Retina (tissue), 1 donor: ENCODE measurements at regions not wholly inside any gene's neighbourhood (a gene's known extent, or its start where the extent isn't known, plus 50 kb on each side); places are given as distances from the start of the nearest gene placed in this dataset.
A peak's percentile ranks its signal among the peaks of the same experiment; 100 is the strongest.
"Not testable (repeated sequence)": the region's sequence is repeated elsewhere in the genome, so short reads cannot be mapped to it uniquely, and the experiment has no call there.

Experiments
- DNase-seq: peaks from one replicate; pipeline ENCODE4 v3.0.0-alpha.2; 2016

- DNase-seq: no peak
Observed at GRCh38 chr10:64358907-64359306, 837.7 kb downstream of the REEP3 start.

GRCh38 chr10:64360240-64360639, 839.0 kb downstream of the REEP3 start:
- DNase-seq: not testable (repeated sequence)

GRCh38 chr10:64363687-64364086, 842.5 kb downstream of the REEP3 start:
- DNase-seq: no peak

GRCh38 chr10:64365663-64366062, 844.5 kb downstream of the REEP3 start:
- DNase-seq: no peak

DNA sequence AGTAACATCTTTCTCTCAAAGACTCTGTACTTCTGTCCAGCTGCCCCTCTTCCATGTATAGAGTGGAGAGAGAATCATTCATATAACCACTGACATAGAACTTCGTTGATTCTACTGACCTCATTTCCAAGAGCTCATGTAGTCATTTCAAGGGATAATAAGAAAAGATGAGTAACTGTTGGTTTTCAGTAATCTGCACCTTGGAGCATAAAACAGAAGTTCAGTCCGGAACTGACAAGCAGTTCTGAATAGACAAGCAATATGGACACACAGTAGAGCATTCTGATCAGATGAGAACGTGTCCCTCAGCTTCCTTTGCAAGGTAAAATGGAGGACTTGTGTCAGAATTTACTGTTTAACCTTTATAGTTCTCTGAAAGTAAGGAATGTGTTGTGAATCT, 847.1 kb downstream of the REEP3 start:
- no peak for DNase-seq

DNA sequence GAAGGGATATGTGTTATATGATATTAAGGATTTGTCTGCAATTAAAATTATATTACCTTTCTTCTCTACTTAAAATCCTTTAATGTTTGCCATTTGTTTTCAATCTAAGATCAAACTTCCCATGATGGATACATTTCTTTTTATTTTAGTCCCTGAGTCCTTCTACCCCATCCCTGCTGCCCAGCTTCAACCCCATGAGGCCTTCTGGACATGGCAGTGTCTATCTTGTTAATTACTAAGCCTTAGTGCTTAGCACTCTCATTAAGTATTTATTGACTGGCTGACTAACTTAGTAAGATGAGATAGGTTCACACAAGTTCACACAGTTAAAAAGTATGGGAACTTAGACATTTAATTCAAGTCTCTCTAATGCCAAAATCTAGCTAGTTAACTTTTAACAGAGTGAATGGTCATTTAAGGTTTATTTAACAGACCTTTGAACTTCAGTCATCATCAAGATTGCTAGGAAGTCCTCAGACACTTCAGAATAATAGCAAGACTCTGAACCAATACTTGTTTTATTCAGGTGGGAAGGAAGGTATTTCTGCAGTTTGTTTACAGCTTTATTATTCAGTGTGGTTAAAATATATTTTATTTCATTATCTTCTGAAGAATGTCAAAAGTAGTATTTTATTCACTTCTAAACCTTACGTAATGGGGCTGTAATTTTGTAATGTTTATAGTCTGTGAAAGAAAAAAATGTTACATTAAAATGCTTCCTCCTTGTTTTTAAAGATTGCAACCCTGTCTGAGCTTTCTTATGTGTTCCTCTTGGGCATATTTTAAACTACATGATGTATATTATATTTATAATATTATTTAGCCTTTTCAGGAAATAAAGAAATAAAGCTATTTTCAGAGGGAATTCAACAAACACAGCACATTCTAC, 848.9 kb downstream of the REEP3 start:
- DNase-seq: no peak

- no peak for DNase-seq
Observed at GRCh38 chr10:64374346-64374745, 853.1 kb downstream of the REEP3 start.

DNA sequence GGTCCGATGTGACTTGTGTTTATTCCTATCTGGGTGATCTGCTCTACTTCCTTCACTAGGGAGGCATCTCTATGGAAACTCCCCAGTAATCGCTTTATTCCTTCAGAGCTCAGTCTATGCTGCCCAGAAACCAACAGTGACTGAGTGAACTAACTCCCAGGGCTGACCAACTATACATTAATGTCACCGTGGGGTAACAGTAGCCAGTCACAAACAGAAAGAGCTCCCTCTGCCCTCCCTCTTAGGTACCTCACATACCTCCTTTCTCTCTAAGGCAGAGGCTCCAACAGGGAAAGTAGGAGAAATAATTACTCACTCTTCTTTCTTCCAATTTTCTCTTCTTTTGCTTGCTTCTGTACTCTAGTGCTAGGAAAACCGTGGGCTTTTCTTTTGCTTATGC, 855.0 kb downstream of the REEP3 start:
- DNase-seq: no peak

DNA sequence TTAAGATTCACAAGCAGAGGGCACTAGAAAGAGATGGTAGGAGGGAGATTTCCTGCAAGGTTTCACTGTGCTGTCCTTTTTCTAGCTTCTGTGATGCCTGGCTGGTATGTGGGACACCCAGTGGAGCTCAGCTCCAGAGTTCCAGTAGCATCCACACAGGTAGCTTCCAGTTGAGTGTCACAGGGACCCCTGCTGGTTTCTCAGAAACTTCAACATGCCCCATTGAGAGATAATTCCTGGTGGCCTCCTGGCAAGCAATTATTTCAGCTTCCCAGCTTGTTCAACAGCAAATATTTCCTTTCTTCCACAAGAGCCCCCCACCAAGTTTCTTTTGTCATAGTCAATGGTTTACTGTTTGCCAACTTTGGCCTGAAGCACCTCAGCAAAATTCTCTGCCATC, 858.7 kb downstream of the REEP3 start:
- DNase-seq: no peak

GRCh38 chr10:64385355-64385754, 864.2 kb downstream of the REEP3 start:
- no peak for DNase-seq

DNA sequence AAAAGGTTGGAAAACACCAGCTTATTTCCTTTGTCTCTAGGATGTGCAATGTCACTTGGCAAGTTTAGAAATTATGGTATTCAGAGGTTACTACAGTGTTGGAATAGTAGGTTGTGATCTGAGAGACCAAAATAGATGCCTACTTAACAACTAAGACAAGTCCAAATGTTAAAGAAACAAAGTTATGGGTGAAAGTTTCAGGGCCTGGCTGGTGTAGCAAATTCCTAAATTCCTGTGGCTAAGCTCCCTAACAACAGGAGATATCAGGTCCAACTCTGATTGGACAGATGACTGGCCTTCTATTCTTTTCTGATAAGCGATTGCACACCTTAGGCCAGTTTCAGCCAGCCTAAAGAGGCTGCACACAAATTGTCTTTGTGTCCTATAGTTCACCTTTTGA, 873.5 kb downstream of the REEP3 start:
- DNase-seq: no peak

DNA sequence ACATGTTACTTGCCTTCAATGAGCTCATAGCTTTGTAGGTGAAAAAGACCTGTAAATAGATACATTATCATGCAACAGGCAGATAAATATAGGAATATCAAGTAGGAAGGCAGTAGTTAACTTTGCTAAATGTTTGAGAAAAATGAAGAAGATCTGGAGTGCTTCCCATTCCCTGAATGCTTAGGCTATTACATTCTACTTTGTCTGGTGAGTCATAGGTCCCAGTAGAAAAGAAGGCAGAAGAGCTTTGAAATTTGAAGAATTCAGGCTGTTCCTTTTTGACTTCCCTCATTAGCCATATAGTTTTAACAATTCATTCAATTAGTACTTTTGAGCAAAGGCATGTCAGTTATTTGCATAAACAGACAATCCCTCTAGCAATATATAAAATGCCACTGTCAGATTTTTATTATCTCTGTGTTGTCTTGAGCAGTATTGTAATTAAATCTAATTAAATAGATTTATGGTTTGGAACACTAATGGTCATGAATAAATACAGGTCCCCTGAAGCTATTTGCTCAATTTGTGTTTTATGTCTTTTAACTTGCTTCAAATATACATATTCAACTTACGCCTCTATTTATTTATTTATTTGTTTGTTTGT, 875.0 kb downstream of the REEP3 start:
- DNase-seq: no peak

DNA sequence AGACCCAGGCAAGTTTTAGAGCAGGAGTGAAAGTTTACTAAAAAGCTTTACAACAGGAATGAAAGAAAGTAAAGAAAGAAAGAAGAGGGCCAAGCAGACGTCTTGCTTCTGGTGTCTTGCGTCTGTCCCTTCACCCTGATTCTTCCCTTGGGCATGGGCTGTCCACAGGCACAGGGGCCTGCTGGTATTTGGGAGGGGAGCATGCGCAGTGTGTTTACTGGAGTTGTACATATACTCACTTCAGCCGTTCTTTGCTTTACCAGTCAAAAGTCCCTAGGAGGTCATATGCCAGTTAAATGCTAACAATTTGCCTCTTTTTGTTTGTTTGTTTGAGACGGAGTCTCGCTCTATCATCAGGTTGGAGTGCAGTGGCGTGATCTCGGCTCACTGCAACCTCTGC, 875.9 kb downstream of the REEP3 start:
- DNase-seq: no peak

- DNase-seq: no peak
Observed at GRCh38 chr10:64408391-64409183, 887.4 kb downstream of the REEP3 start.

DNA sequence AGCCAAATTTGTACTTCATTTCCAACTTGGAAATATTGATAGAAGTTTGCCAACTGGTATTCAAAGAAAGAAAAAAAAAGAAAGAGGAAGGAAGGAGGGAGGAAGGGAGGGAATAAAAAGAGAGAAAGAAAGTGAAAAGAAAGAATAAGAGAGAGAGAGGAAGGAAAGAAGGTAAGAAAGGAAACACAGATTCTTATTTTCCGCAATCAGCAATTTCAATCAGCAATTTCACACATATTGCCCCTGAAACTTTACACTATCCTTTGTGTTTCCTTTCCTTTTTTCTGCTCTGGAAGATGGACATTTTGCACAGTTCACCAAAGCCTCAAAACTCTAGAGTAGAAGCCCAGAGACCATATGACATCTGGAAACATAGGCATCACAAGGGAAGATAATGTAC, 888.1 kb downstream of the REEP3 start:
- no peak for DNase-seq

DNA sequence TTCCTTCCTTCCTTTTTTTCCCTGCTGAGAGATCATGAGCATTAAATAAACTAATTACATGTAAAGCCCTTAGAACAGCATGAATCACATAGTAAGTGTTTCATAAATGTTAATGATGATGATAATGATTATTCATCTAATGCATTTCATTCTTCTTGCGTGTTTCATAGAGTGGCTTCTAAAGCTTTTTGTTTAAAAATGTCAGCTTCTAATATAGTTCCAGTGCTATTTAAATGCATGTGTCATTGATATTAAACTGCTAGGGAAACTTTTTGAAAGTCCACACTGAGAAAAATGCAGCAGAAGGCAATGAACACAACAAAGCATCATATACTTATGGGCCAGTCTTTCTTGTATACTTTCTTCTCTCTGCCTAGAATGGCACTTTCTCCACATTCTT, 894.8 kb downstream of the REEP3 start:
- no peak for DNase-seq

- DNase-seq: no peak
Observed at GRCh38 chr10:64419461-64419860, 898.3 kb downstream of the REEP3 start.

- DNase-seq: no peak
Observed at GRCh38 chr10:64426745-64427144, 905.5 kb downstream of the REEP3 start.

- peak; percentile 39 for DNase-seq
Observed at GRCh38 chr10:64430690-64431323, 909.6 kb downstream of the REEP3 start.

DNA sequence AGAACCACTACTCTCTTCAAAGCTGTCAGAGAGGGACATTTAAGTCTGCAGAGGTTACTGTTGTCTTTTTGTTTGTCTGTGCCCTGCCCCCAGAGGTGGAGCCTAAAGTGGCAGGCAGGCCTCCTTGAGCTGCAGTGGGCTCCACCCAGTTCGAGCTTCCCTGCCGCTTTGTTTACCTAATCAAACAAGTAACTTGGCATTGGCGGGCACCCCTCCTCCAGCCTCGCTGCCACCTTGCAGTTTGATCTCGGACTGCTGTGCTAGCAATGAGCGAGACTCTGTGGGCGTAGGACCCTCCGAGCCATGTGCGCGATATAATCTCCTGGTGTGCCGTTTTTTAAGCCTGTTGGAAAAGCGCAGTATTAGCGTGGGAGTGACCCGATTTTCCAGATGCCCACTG, 920.7 kb downstream of the REEP3 start:
- DNase-seq: not testable (repeated sequence)

GRCh38 chr10:64444163-64444562, 923.0 kb downstream of the REEP3 start:
- DNase-seq: no peak

DNA sequence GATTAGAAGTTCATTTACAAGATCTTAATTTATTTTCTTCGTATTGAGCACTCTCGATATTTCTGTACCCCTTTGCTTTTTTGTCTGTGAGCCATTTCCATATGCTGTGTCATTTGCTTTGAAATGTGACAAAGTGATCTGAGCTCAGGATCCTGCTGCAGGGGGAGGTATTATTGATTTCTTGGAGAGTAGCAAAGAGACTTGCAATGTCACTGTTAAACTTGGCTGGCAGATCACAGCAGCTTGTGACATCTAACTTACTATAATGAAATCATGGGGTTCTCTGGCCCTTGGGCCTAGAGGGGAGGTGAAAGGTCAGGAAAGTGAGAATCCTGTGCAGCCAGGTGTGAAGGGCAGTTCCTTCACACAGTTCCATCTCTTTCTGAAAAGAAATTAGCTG, 923.4 kb downstream of the REEP3 start:
- peak; percentile 25 for DNase-seq

DNA sequence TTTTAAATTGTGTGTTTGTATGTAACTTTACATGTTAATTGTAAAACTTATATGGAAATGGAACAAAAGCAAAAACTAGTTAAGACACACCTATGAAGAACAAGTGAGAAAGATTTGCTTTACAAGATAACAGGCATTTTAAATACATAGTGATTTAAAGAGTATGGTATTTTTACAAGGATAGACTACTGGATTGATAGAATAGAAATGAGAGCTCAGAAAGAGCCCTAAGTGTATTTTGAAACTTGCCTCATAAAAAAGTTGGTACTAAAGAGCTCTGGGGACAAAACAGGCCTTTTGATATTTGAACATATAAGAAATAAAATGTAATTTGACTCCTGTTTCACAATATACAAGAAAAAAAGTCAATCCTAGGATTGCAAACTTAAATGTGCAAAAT, 928.4 kb downstream of the REEP3 start:
- no peak for DNase-seq
